SK-N-SH (cell line): ENCODE measurements at regions not wholly inside any gene's neighbourhood (a gene's known extent, or its start where the extent isn't known, plus 50 kb on each side); places are given as distances from the start of the nearest gene placed in this dataset.

Source experiments
- RAD21 ChIP-seq: IDR thresholded peaks from 2 replicates; pipeline ENCODE4 v1.6.1; 2012; ENCODE audit warnings: mild to moderate bottlenecking, low read length
- TF ChIP-seq, protein P1 (sequence below): fragments of 200-600 bp; sonication (generic); IDR thresholded peaks from 2 replicates; pipeline ENCODE4 v1.6.1; 2017; ENCODE audit warnings: antibody characterized with exemption, mild to moderate bottlenecking, moderate library complexity

DNA sequence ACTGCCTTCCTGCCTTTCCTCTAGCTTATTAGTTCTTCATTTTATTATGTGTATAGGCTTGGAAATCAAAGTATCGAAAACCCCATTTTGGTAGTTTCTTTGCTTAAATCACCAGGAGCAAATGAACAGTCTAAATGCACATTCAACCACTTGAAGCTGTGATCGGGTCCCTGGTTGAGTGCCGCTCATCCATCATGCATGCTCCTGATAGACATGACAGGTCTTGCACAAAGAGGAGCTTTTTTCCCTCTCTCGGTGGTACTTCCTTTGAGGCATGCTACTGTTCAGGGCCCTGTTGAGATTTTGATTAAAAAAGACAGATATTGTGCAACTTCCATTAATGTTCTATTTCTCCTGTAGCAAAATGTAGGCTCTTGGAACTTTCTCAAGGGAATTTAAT, 185.8 kb downstream of the OLFM4 start:
- TF ChIP-seq RAD21 = no peak
- TF ChIP-seq, protein P1, sequence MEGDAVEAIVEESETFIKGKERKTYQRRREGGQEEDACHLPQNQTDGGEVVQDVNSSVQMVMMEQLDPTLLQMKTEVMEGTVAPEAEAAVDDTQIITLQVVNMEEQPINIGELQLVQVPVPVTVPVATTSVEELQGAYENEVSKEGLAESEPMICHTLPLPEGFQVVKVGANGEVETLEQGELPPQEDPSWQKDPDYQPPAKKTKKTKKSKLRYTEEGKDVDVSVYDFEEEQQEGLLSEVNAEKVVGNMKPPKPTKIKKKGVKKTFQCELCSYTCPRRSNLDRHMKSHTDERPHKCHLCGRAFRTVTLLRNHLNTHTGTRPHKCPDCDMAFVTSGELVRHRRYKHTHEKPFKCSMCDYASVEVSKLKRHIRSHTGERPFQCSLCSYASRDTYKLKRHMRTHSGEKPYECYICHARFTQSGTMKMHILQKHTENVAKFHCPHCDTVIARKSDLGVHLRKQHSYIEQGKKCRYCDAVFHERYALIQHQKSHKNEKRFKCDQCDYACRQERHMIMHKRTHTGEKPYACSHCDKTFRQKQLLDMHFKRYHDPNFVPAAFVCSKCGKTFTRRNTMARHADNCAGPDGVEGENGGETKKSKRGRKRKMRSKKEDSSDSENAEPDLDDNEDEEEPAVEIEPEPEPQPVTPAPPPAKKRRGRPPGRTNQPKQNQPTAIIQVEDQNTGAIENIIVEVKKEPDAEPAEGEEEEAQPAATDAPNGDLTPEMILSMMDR = no peak
